ENCODE measurements at regions not wholly inside any gene's neighbourhood (a gene's known extent, or its start where the extent isn't known, plus 50 kb on each side); places are given as distances from the start of the nearest gene placed in this dataset.
A peak's percentile ranks its signal among the peaks of the same experiment; 100 is the strongest.

- DNase-seq: no peak
These were observed 239.7 kb downstream of the PIK3R1 start for GRCh38 chr5:68455216-68455615.

DNA sequence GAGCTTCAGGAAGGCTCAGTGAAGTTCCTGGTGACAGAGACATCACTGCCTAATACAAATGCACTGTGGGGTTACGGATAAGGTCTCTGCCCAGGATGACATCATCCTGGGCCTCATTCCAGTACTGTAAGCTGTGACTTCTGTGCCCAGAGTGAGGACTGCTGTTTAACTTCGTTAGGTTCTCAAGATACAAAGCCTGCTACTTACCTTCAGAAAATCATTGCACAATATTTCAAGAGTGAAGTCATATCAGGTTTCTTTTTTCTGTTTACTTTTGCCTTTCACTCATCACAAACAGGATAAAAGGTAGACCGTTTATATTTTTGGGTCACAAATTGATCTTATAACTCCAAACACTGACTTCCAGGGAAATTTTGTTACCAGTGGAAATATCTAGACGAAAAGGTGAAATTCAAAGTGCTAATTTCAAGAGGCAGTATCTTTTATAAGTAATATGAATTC is 241.2 kb downstream of the PIK3R1 start:
- no peak for DNase-seq

DNA sequence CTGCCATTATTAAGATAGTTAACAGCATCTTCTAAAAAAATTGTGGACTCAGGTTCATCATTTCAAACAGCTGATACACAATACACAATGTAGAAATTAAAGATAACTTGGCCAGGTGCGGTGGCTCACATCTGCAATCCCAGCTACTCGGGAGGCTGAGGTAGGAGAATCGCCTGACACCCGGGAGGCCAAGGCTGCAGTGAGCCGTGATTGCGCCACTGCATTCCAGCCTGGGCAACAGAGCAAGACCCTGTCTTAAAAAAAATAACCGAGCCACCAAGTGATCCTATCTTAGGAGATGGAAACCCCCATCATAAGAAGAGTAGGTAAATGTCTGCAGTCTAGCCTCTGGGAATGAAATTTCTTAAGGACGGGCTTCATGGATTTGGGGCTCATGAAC is 241.7 kb downstream of the PIK3R1 start:
- no peak for DNase-seq

DNA sequence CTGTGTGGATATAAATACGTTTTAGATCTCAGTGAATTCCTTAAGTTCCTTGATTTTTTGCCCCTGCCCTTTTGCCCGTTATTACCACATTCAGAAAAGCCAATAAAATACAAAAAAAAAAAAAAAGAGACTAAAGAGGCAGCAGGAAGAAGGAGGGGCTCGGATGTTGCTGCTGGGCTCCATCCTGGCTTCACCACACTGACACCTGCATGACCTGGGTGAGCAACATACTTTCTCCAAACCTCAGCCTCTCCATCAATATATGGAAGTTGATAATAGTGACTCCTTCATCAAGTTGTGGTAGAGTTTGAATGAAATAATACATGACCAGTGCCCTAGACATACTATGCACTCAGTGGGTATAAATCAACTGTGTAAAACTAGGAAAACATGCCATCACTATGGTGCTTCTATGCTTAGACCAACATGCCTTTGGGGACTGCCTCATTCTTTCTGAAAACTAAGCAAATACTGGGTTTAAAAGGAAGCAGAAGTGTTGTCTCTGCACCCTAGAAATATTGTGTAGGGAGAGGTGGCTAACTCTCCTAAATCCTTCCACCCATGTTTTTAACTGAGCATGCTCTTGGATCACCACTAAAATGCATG is 243.0 kb downstream of the PIK3R1 start:
- no peak for DNase-seq

- DNase-seq: no peak
These were observed 243.7 kb downstream of the PIK3R1 start for GRCh38 chr5:68459093-68459809.

GRCh38 chr5:68459810-68460139 is 244.2 kb downstream of the PIK3R1 start:
- DNase-seq: no peak

DNA sequence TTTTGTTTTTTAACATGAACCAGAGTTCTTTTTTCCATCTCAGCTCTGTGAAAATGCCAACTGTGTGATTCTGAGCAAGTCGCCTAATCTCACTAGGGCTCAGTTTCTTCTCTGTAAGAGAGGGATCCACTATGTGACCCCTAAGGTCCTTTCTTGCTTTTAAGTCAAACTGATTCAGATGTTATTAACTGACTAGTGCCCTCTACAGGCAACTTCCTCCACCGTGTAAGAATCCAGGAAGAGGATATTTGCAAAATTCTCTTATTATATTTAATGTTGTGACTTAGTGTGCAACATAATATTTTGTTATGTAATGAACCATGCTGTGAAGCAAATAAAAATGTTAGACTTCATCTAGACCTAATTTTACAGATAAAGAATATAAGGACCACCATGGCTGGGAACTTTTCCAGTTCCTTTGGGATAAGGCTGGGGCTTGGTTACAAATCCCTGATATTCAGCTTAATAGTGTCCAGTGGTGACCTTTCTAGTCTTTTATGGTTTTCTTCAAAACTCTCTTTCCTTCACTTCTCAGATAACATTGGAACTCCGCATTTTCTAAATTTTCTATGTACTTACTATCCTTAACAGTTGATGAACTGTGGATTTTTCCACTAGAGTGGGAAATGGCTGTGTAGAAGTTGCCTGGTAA is 244.7 kb downstream of the PIK3R1 start:
- peak; percentile 26 for DNase-seq

- DNase-seq: no peak
These were observed 248.1 kb downstream of the PIK3R1 start for GRCh38 chr5:68463606-68464005.

DNA sequence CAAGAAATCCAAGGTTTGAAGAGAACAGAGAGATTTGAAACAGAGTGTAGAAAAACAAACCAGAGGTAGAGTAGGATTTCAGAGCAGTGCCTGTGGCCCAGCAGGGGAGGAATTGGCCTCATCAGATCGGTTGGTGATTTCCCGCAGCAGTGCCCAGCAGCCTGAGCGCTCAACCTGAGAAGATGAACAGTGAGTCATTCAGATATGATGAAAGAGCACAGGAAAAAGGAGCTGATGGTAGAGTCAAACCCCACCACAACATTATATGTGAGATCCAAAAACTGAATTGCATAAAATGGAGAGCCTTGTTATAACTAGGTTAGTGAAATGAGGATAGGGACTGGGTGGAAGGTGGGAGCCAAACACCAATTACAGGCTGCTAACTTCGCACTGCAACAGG is 248.9 kb downstream of the PIK3R1 start:
- DNase-seq: peak; percentile 22

DNA sequence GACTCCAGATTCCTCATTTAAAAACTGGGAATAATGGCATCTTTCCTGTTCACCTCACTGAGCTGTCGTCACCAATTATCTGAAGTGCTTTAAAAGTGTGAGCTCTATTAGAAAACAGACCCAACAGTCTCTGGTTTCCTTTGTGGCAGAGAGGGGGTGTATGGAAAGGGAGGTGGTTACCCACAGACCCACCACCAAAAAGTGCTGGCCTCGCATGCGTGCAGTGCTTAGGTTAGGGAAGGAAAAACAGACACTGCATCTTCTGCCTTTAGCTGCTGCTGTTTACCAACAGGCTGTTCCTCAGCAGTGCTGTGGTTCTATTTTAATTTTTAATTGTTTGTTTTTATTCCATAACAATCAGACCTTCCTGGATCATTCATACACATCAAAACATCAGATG is 249.6 kb downstream of the PIK3R1 start:
- no peak for DNase-seq

DNA sequence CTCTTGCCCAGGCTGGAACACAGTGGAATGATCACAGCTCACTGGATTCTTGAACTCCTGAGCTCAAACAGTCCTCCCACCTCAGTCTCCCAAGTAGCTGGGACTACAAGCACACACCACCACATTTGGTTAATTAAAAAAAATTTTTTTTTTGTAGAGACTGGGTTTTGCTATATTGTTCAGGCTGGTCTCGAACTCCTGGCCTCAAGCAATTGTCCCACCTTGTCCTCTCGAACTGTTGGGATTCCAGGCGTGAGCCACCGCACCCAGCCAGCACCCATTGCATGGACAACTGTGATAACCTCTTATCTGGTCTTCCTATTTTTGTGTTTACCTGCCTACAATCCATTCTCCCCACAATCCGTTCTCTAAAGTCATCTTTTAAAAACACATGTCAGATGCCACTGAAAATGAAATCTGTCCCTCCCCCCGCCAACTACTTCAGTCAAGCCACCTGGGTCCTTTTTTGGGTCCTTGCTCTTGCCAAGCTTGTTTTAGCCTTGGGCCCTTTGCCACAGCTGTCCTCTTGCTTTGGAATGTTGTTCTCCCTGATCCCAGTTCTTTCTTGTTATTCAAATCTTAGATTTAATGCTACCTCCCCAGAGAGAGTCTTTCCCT is 250.5 kb downstream of the PIK3R1 start:
- no peak for DNase-seq

- no peak for DNase-seq
These were observed 251.7 kb downstream of the PIK3R1 start for GRCh38 chr5:68467208-68467607.

- DNase-seq: no peak
These were observed 252.2 kb downstream of the PIK3R1 start for GRCh38 chr5:68467794-68468193.

DNA sequence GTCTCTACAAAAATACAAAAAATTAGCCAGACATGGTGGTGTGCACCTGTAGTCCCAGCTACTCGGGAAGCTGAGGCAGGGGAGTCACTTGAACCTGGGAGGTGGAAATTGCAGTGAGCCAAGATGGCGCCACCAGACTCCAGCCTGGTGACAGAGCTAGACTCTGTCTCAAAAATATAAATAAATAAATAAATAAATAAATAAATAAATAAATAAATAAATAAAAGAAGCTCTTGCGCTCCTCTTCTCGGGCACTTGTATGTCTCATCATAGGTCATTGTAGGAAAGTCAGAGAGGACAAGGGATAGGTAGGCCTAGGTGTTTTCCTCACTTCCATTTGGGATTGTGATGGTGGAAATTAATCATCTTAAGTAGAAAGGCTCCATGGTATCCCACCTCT is 252.8 kb downstream of the PIK3R1 start:
- DNase-seq: no peak

DNA sequence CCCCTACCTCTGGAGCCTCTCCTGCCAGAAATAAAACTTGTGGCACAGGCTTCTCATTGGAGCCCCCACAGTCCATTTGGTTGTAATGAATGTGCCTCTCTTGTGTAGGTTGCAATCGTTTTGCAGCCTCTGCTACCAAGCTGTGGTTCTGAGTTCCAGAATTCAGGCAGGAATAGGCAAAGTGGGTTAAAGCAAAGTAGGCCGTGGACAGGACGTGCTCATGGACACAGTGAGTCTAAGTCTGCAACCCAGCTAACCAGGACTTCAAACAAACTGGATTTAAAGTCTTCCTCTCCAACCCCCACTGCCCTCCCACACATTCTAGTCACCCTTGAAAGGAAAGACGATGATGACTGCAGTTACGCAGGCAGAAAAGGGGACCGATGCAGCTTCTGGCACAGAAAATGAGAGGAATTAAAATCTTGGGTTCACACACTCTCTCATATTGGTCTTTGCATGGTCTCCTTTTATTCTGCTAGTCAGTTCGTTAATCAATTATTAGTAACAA is 260.0 kb downstream of the PIK3R1 start:
- DNase-seq: no peak

- DNase-seq: no peak
These were observed 261.3 kb downstream of the PIK3R1 start for GRCh38 chr5:68476854-68477253.

DNA sequence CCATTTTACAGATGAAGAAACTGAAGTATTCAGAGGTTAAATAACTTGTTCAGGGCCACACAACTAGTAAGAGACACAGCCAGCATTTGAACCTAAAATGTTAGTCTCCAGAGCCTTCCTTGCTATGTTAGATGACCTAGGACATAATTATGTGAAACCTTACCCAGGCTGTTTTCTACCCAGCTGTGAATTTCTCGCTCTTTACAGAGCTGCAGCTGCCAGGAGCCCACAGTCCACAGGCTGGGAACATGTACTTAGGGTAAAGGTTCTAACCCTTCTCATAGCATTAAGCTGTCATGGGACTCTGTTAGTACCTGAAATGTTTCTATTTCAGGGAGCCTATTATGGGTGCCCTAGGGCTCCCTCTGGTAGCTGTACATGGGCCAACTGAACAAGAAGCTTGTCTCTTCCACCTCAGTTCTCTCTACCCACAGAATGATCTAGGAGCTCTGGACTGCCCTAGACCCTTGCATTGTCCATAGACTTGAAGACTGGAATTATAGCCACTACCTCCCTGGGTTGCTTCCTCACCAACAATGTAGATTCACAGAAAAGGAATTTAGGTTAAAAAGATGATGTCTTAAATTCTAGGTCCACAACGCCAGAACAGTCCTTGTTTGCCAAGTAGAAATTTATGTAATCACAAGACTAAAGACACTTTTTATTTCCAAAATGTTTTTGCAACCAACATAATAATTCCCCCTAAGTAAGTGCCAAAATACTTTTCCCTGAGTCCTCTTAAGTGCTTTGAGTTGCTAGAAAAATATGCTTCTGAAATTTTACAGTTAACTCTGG is 262.9 kb downstream of the PIK3R1 start:
- DNase-seq: no peak

DNA sequence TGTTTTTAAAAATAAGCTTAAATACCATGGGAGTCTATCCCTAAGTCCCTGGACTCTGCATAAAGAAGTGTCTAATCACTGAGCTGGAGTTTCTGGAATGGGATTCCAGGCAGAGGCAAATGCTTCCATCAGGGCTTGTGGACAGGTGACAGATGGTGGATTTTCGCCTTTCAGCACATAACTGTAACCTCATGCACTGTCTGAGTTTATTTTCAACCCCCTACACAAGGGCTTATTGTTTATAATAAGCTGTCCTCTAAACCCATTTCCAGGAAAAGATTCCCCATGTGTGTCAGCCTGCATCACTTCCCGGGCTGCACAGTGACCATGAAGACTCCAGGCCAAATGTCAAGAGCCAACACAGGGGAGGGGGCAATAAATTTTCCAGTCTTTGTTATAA is 264.0 kb downstream of the PIK3R1 start:
- DNase-seq: no peak

DNA sequence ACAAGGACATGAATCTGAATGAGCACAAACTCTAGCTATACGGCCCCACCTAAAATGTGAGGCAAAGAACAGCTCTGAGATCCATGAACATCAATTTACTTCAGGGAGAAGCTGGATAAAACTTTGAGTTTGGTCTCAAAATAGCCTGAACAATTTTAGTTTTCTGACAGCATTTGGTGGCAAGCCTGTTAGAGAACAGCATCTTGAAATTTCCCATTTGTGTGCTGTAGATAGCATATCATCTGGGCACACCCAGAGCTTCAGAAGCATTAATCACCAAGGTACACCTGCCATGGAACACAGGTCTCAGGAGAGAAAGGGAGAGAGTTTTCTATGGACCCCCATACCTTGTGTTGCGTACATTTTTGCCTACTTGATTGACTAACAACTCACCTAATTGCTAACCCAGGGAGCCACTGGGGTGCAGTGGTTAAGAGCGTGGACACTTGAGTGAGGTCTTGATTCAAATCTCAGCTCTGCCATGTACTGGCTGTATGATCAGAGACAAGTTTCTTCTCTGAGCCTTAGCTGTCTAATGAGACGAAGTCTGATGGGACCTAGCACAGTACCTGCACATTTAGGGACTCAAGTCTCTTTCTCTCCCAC is 264.9 kb downstream of the PIK3R1 start:
- no peak for DNase-seq

DNA sequence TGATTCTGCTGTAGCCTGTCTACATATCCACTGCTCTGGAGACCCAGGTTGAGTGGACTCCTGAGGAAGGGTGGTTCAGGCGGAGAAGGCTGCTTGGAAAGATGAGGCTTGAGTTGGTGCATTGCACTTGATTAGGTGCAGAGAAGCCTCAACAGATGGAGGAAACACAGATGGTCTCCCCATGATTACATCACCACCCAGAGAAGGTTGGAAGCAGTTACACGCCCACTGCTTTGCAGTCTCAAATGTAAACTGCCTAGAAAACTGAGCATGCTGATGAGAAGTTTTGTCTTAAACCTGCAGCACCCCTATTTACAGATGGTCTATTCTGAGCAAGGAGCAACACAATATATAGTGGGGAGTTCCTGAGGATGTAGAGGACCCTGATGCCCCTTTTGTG is 266.6 kb downstream of the PIK3R1 start:
- no peak for DNase-seq

DNA sequence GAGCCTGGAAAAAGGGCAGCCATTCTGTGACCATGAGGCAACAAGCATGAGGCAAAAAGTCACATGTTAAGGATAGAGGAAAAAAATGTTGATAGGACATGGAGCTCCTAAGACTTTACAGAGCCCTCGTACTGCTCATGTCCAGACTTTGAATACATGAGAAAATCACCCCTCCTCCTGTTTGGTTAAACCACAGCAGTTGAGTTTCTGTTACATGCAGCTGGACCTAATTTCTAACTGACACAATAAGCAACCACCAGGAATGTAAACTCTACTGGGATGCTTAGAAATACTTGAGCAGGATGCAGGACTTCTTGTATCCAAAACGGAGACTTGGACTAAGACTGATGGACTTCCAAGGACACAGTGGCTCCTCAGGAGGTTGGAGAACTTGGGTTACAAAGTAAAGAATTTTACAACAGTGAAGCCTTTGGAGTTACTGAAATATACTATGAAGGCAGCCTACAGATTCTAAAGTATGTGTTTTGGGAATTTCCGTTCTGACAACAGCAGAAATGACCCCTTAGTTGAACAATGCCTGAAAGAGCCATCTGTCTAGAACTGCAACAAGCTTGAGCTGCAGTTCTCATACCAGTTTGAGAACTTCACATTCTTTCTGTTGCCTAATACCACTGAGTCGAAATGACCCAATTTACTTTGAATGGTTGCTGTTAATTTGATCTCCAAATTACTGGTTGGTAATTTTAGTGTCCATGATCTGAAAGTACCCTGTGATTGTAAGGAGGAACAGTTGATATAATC is 268.9 kb downstream of the PIK3R1 start:
- no peak for DNase-seq

- no peak for DNase-seq
These were observed 274.0 kb downstream of the PIK3R1 start for GRCh38 chr5:68489556-68489955.

Measured in CD4-positive, alpha-beta T cell treated with Interleukin-15 for 1 hour (primary cell).